Neural cell (in vitro differentiated cells): ENCODE measurements at regions not wholly inside any gene's neighbourhood (a gene's known extent, or its start where the extent isn't known, plus 50 kb on each side); places are given as distances from the start of the nearest gene placed in this dataset.

Experiments used
- H2AFZ ChIP-seq: fragments of 200-600, 300-800 bp; sonication (generic), shearing (Covaris generic); 2 replicates; pipeline ENCODE4 v1.6.0; 2014; ENCODE audit warnings: low read depth, mild to moderate bottlenecking, antibody characterized with exemption, low read length, moderate library complexity
- H3F3A ChIP-seq: fragments of 200-600 bp; shearing (Covaris generic); 2 replicates; pipeline ENCODE4 v1.6.1; 2016; ENCODE audit warnings: mild to moderate bottlenecking, moderate library complexity, mixed read lengths, antibody characterized with exemption, low read length; ENCODE audit not compliant: insufficient read depth, poor library complexity, severe bottlenecking
- H3K27ac ChIP-seq: fragments of 200-600, 300-800 bp; sonication (generic), shearing (Covaris generic); 2 replicates; pipeline ENCODE4 v1.5.1; 2014; ENCODE audit warnings: mild to moderate bottlenecking, low read length, moderate library complexity
- H3K27me3 ChIP-seq: fragments of 300-800, 200-600 bp; sonication (generic), shearing (Covaris generic); 2 replicates; pipeline ENCODE4 v1.6.0; 2014; ENCODE audit warnings: mild to moderate bottlenecking, low read depth, low read length, moderate library complexity; ENCODE audit not compliant: insufficient read depth
- H3K36me3 ChIP-seq: fragments of 300-800, 200-600 bp; sonication (generic), shearing (Covaris generic); 2 replicates; pipeline ENCODE4 v1.5.1; 2014; ENCODE audit warnings: mild to moderate bottlenecking, antibody characterized with exemption, low read length, moderate library complexity; ENCODE audit not compliant: insufficient read depth
- H3K4me2 ChIP-seq: fragments of 300-800, 200-600 bp; sonication (generic), shearing (Covaris generic); 2 replicates; pipeline ENCODE4 v1.6.0; 2014; ENCODE audit warnings: mild to moderate bottlenecking, low read length
- H3K4me3 ChIP-seq: fragments of 300-800, 200-600 bp; sonication (generic), shearing (Covaris generic); 2 replicates; pipeline ENCODE4 v1.5.1; 2014; ENCODE audit warnings: mild to moderate bottlenecking, low read length, moderate library complexity
- H3K79me2 ChIP-seq: fragments of 200-600 bp; shearing (Covaris generic); replicated peaks from 2 replicates; pipeline ENCODE4 v1.6.0; 2014; ENCODE audit warnings: mild to moderate bottlenecking, low read length, moderate library complexity; ENCODE audit not compliant: insufficient read depth
- H3K9ac ChIP-seq: fragments of 300-800, 200-600 bp; sonication (generic), shearing (Covaris generic); 2 replicates; pipeline ENCODE4 v1.6.1; 2016; ENCODE audit warnings: mild to moderate bottlenecking, low read length, mixed read lengths
- H3K9me2 ChIP-seq: fragments of 200-600 bp; shearing (Covaris generic); 2 replicates; pipeline ENCODE4 v1.6.1; 2016; ENCODE audit warnings: mild to moderate bottlenecking, low read length, mixed read lengths; ENCODE audit not compliant: insufficient read depth
- H3K9me3 ChIP-seq: fragments of 200-600, 300-800 bp; sonication (generic), shearing (Covaris generic); 2 replicates; pipeline ENCODE4 v1.6.1; 2016; ENCODE audit warnings: mild to moderate bottlenecking, mixed run types, low read length, moderate library complexity, mixed read lengths
- H4K20me1 ChIP-seq: fragments of 200-600 bp; shearing (Covaris generic); 2 replicates; pipeline ENCODE4 v1.6.1; 2016; ENCODE audit warnings: mild to moderate bottlenecking, mixed run types; ENCODE audit not compliant: insufficient read depth
- EP300 ChIP-seq: fragments of 450-650 bp; conservative IDR thresholded peaks from 2 replicates; pipeline ENCODE4 v1.6.1; 2014; ENCODE audit warnings: antibody characterized with exemption, mild to moderate bottlenecking, moderate library complexity; ENCODE audit not compliant: poor library complexity, severe bottlenecking
- EZH2 ChIP-seq: fragments of 200-600, 300-800 bp; shearing (Covaris generic), sonication (generic); IDR thresholded peaks from 2 replicates; pipeline ENCODE4 v1.6.1; 2014; ENCODE audit warnings: antibody characterized with exemption, low read length, borderline replicate concordance, mild to moderate bottlenecking; ENCODE audit not compliant: insufficient read depth, poor library complexity, severe bottlenecking
- MXI1 ChIP-seq: fragments of 450-650 bp; conservative IDR thresholded peaks from 2 replicates; pipeline ENCODE4 v1.6.1; 2014; ENCODE audit warnings: antibody characterized with exemption, mild to moderate bottlenecking; ENCODE audit not compliant: poor library complexity, severe bottlenecking
- POLR2AphosphoS5 ChIP-seq: IDR thresholded peaks from 2 replicates; pipeline ENCODE4 v1.6.1; 2012
- RAD21 ChIP-seq: fragments of 450-650 bp; conservative IDR thresholded peaks from 2 replicates; pipeline ENCODE4 v1.6.1; 2014; ENCODE audit warnings: antibody characterized with exemption, mild to moderate bottlenecking, moderate library complexity
- SMC3 ChIP-seq: fragments of 450-650 bp; conservative IDR thresholded peaks from 2 replicates; pipeline ENCODE4 v1.6.1; 2014; ENCODE audit warnings: antibody characterized with exemption, mild to moderate bottlenecking, moderate library complexity; ENCODE audit not compliant: poor library complexity
- TAF1 ChIP-seq: IDR thresholded peaks from 2 replicates; pipeline ENCODE4 v1.6.1; 2012; ENCODE audit warnings: low read depth
- TF ChIP-seq, protein P1 (sequence below): fragments of 450-650 bp; IDR thresholded peaks from 2 replicates; pipeline ENCODE4 v1.5.1; 2014; ENCODE audit warnings: antibody characterized with exemption, mild to moderate bottlenecking, moderate library complexity; ENCODE audit not compliant: poor library complexity, severe bottlenecking
- TF ChIP-seq, protein P2 (sequence below): IDR thresholded peaks from 2 replicates; pipeline ENCODE4 v1.6.1; 2012; ENCODE audit warnings: borderline replicate concordance

DNA sequence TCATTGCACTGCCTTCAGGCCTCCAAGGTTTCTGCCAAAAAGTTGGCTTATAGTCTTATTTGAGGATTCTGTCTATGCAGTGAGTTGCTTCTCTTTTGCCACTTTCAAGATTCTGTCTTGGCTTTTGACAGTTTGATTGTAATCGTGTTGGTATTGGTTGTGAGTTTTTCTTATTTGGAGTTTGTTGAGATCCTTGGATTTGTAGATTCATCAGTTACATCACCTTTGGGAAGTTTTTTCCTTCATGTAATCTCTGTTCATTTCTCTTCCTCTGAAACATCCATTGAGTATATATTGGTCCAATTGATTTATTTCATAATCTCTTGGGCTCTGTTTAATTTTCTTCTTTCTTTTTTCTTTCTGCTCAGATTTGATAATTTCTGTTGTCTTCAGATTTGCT is 59.8 kb downstream of the SEPTIN7 start:
- H3K27me3 ChIP-seq, result no peaks in the 10 kb centered on the region
- H3K9me2 ChIP-seq, result no peaks in the 10 kb centered on the region
- H3K4me3 ChIP-seq, result no peak overlapping the region
- H3K9ac ChIP-seq, result no peak overlapping the region
- no peak overlapping the region for H2AFZ ChIP-seq
- TF ChIP-seq TAF1 (no peak), EZH2 (no peak), SMC3 (no peak), MXI1 (no peak), POLR2AphosphoS5 (no peak), RAD21 (no peak), EP300 (no peak)
- TF ChIP-seq, protein P1, sequence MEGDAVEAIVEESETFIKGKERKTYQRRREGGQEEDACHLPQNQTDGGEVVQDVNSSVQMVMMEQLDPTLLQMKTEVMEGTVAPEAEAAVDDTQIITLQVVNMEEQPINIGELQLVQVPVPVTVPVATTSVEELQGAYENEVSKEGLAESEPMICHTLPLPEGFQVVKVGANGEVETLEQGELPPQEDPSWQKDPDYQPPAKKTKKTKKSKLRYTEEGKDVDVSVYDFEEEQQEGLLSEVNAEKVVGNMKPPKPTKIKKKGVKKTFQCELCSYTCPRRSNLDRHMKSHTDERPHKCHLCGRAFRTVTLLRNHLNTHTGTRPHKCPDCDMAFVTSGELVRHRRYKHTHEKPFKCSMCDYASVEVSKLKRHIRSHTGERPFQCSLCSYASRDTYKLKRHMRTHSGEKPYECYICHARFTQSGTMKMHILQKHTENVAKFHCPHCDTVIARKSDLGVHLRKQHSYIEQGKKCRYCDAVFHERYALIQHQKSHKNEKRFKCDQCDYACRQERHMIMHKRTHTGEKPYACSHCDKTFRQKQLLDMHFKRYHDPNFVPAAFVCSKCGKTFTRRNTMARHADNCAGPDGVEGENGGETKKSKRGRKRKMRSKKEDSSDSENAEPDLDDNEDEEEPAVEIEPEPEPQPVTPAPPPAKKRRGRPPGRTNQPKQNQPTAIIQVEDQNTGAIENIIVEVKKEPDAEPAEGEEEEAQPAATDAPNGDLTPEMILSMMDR, result no peak
- TF ChIP-seq, protein P2, sequence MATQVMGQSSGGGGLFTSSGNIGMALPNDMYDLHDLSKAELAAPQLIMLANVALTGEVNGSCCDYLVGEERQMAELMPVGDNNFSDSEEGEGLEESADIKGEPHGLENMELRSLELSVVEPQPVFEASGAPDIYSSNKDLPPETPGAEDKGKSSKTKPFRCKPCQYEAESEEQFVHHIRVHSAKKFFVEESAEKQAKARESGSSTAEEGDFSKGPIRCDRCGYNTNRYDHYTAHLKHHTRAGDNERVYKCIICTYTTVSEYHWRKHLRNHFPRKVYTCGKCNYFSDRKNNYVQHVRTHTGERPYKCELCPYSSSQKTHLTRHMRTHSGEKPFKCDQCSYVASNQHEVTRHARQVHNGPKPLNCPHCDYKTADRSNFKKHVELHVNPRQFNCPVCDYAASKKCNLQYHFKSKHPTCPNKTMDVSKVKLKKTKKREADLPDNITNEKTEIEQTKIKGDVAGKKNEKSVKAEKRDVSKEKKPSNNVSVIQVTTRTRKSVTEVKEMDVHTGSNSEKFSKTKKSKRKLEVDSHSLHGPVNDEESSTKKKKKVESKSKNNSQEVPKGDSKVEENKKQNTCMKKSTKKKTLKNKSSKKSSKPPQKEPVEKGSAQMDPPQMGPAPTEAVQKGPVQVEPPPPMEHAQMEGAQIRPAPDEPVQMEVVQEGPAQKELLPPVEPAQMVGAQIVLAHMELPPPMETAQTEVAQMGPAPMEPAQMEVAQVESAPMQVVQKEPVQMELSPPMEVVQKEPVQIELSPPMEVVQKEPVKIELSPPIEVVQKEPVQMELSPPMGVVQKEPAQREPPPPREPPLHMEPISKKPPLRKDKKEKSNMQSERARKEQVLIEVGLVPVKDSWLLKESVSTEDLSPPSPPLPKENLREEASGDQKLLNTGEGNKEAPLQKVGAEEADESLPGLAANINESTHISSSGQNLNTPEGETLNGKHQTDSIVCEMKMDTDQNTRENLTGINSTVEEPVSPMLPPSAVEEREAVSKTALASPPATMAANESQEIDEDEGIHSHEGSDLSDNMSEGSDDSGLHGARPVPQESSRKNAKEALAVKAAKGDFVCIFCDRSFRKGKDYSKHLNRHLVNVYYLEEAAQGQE, result no peak
- no peaks in the 10 kb centered on the region for H3K9me3 ChIP-seq
- no peak overlapping the region for H3K4me2 ChIP-seq
- no peak overlapping the region for H3K27ac ChIP-seq
- H3F3A ChIP-seq, result no peaks in the 10 kb centered on the region
- H3K36me3 ChIP-seq, result peaks cover 3% of the 10 kb centered on the region
- peaks cover 28% of the 10 kb centered on the region for H3K79me2 ChIP-seq
- no peaks in the 10 kb centered on the region for H4K20me1 ChIP-seq

DNA sequence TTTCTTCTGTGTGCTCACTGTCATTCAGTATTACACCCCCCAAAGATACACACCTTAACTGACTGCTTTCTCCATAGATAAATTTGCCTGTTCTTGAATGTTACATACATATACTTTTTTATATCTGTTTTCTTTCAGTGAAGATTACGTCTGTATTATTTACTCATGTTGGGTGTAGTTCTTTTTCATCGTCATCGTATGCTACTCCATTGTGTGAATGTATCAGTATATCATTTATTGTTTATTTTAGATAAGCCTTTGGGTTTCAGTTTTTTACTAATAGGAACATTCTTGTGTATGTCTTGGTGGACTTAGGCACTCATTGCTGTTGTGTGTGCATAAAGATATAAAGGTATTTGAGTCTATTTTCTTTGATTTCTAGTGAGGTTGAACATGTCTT is 64.4 kb downstream of the SEPTIN7 start:
- H3K79me2 ChIP-seq, result peaks cover 9% of the 10 kb centered on the region
- H2AFZ ChIP-seq, result no peak overlapping the region
- no peak overlapping the region for H3K4me3 ChIP-seq
- TF ChIP-seq POLR2AphosphoS5 (no peak), MXI1 (no peak), RAD21 (no peak), EZH2 (no peak), TAF1 (no peak), SMC3 (no peak), EP300 (no peak)
- TF ChIP-seq, protein P2, result no peak
- TF ChIP-seq, protein P1, result no peak
- no peaks in the 10 kb centered on the region for H3K9me3 ChIP-seq
- no peaks in the 10 kb centered on the region for H3F3A ChIP-seq
- H3K27ac ChIP-seq, result no peak overlapping the region
- no peaks in the 10 kb centered on the region for H3K27me3 ChIP-seq
- no peaks in the 10 kb centered on the region for H3K9me2 ChIP-seq
- no peak overlapping the region for H3K4me2 ChIP-seq
- no peaks in the 10 kb centered on the region for H4K20me1 ChIP-seq
- no peak overlapping the region for H3K9ac ChIP-seq
- H3K36me3 ChIP-seq, result peaks cover 3% of the 10 kb centered on the region
